Activated naive CD4-positive, alpha-beta T cell treated with Interleukin-2 at 50 U/mL for 16 hours (primary cell): ENCODE measurements at regions not wholly inside any gene's neighbourhood (a gene's known extent, or its start where the extent isn't known, plus 50 kb on each side); places are given as distances from the start of the nearest gene placed in this dataset.

ENCODE experiments used
- DNase-seq: peaks from one replicate; pipeline ENCODE4 v3.0.0-alpha.2; 2020

- no peak for DNase-seq
Observed at GRCh38 chr15:69940441-69941300, 157.0 kb downstream of the TLE3 start.

DNA sequence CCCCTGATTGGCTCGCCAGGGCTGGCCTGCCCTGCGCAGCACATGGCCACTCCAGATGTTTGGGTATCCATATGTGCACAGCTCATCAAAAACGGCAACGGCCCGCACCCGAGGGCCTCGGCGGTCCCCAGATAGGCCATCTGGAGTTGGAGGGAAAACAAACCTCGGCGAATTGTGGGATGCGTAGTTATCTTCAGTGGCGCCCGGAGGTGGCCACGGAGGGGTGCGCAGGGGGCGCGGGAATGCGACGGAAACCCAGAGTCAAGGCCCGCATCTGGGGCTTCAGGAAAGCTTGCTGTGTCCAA is 156.5 kb downstream of the TLE3 start:
- no peak for DNase-seq

GRCh38 chr15:69941706-69942495 is 155.8 kb downstream of the TLE3 start:
- DNase-seq = no peak

DNA sequence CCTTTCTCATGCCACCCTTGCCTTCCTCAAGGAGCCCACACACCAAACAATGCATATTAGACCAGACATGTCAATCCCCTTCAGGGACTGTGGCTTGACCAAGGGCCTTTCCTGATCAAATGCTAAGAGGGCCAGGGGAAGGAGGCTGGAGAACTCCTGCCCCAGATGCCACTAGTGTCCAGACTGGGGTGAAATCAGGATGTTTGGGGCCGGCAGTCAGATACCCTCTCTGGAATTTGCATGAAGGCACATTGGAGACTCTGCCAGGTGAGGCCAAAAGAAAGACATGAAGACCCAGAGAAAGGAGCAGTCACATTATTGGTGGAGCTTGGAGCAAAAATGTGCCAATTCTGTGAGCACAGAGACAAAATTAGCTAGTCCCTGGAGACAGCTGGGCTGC is 154.1 kb downstream of the TLE3 start:
- no peak for DNase-seq

GRCh38 chr15:69945729-69946128 is 152.0 kb downstream of the TLE3 start:
- DNase-seq = no peak

DNA sequence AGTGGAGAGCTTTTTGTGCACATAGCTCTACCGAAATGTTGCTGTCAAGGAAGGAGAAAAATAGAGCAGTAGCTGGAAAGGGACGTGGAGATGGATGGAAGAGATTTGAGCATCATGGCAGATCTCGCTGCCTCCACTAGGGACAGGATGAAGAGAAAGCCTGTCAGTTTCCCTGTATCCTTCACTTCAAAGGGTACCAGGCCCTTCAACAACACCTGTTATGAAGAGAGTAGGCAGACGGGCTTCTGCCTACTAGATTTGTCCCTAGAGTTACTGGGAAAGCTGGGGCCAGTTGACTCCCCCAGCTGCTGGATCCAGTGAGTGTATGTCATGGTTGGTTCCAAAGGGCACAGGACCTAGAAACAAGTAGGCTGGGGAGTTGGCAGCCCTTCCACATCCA is 150.8 kb downstream of the TLE3 start:
- no peak for DNase-seq

DNA sequence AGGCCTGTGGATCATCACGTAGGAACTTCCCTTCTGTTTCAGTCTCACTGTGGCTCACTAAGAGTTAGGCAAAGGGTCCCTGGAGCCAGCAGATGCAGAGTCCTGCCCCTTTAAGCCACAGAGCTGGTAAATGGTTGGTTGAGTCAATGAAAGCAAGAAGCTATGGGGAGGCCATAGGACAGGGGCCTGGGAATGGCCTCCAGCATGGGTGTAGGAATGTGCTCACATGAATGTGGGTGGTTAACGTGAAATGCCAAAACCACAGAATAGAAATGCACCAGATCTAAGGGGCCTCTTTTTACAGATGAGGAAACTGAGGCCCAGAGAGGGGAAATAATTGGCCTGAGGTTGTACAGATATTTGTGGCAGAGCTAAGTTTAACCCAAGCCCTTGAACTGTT is 150.3 kb downstream of the TLE3 start:
- no peak for DNase-seq

DNA sequence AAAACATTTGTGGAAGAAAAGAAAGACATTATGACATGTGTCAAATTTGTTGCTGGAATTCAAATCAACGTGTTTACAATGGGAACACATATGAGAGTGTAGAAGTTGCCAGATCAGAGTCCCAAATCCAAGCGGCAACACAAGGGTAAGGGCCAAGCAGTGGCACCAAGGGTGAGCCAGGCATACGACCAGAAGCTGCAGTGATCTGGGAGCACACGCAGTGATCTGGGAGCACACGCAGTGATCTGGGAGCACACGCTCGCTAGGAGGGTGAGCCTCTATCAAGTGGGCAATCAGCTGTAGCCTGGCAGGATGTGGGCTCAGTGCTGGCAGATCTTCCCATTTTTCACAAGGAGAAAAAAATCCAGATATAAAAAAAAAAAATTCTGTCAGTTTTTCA is 148.2 kb downstream of the TLE3 start:
- DNase-seq = no peak

DNA sequence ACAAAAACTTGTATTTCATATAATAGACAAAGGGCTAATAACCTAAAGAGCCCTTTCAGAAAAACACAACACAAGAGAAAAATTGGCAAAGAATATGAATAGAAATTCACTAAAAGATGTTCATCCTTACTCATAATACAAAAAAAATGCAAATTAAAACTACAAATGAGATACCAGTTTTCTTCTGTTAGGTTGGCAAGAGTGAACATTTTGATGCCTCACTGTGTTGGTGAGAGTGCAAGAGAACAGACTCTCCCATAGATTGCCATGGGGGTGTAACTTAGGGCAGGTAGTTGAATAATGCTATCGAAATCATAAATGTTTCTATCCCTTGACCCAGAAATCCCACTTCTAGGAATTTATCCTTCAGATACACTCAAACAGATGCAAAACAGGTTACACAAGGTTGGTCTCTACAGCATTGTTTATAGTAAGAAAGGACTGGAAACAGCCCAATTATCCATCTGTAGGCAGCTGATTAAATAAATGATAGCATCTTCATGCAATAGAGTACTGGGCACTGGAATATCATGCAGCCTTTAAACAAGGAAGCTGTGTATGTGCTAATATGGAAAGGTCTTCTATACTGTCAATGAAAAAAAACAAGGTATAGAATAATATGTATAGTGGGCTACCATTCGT is 146.3 kb downstream of the TLE3 start:
- DNase-seq = no peak

DNA sequence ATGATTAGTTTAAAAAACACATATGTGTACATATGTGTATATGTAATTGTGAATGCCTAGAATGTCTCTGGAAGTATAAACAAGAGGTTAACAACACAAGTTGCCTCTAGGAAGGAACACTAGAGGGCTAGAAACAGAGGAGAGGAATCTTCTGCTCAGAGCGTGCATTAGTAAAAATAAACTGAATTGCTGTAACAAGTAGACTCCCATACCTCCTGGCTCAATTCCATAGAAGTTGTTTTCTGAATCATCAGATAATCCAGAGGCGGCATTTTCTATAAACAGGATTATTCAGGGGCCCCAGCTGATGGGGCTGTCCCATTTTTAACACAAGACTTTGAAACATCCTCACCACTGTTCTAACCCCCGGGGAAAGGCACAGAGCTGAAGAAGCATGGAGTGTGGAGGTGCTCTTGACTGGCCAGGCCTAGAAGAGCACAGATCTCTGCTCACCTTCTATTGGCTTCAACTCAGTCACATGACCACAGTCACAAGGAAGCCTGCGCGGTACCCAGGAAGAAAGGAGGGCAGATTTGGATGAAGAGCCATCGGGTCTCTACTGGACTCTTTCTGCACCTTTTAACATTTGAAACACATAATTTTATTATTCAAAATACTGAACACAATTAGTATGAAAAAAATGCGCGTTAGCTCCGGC is 145.7 kb downstream of the TLE3 start:
- no peak for DNase-seq

DNA sequence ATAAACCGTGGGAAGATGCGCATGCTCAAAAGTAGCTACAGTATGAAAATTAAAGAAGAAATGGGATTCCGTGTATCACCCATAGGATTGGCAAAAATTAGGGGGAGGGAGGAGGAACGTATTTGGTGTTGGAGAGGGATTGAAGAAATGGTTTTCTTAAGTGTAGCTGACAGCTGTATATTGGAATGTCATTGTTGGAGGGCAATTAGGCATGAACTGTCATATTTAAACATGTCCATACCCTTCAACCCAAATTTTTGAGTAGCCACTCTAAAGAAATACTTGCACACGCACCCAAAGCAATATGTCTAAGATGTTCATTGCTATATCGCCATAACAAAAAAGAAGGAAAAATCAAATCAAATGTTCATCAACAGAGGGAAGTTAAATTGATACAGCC is 144.7 kb downstream of the TLE3 start:
- DNase-seq = no peak

GRCh38 chr15:69953816-69954215 is 143.9 kb downstream of the TLE3 start:
- no peak for DNase-seq

DNA sequence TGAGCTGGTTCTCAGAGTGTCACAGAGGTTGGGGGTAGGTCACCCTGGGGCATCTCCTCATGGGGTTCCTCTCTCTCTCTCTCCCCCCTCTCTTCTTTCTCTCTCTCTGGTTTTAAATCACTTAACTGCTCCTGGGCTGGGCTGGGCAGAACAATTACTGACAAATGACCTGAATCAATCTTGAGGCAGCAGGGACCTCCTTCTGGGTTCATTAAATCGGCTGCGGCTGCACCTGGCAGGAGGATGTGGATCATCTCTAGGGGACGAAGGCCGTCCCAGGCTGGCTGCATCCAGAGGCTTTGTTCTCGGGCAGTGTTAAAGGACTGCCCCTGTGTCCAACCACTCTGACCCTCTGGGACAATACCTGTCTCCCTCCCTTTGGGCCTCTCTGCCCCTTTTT is 143.1 kb downstream of the TLE3 start:
- no peak for DNase-seq

DNA sequence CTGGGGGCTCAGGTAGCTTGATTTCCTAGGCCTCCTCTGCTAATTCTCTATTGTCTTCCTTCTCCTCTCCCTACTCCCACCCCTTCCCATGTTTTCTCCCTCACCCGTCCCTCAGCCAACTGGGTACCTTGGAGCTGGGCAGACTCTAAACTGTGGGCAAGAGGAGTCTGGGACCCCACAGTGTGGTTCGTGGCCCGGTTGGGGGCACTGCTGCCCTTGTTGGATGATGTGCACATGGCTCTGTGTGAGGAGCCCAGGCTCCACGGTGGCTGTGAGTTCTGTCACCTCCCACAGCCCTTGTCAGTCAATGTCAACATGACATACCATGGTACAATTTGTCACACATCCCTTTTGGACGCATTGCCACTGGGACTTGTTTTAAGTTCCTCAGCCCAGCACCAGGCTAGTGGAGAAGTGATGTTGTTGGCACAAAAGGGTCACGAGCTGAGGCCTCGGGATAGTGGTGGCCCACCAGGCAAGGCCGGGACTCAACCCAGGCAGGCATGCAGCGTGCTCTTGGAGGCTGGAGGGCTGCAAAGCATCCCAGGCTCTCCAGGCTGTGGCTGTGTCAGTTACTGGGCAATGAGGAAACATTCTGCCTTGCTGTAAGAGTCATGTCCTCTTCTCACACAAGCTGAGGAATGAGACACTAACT is 142.3 kb downstream of the TLE3 start:
- no peak for DNase-seq

DNA sequence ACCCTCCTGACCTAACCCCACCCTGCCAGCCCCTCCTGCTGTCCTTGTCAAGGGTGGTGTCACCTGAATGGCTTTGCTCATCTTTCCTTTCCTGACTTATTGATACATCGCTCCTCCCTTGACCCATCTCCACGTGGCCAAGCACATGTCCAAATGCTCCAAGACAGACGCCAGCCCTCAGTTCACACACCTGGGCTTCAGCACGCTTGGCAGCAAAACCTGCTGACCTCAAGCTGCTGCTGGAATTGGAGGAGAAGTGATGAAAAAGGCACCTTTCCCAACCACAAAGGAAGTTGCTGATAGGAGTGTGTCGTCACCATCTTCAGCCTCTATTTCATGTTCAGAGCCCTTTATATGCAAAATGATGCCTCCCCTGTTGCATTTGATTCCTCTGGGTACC is 141.3 kb downstream of the TLE3 start:
- no peak for DNase-seq

- DNase-seq = no peak
Observed at GRCh38 chr15:69957175-69957574, 140.5 kb downstream of the TLE3 start.

GRCh38 chr15:69958496-69959084 is 139.1 kb downstream of the TLE3 start:
- no peak for DNase-seq

DNA sequence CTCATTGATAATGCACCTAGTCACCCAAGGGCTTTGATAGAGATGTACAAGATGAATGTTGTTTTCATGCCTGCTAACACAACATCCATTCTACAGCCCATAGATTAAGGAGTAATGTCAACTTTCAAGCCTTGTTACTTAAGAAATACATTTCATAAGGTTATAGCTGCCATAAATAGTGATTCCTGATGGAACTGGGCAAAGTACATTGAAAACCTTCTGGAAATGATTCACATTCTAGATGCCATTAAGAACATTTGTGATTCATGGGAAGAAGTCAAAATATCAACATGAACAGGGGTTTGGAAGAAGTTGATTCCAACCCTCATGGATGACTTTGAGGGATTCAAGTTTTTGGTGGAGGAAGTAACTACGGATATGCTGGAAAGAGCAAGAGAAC is 135.2 kb downstream of the TLE3 start:
- DNase-seq = no peak

- no peak for DNase-seq
Observed at GRCh38 chr15:69963385-69963784, 134.3 kb downstream of the TLE3 start.

- DNase-seq = no peak
Observed at GRCh38 chr15:69971771-69972170, 125.9 kb downstream of the TLE3 start.

- no peak for DNase-seq
Observed at GRCh38 chr15:69972436-69972835, 125.3 kb downstream of the TLE3 start.

DNA sequence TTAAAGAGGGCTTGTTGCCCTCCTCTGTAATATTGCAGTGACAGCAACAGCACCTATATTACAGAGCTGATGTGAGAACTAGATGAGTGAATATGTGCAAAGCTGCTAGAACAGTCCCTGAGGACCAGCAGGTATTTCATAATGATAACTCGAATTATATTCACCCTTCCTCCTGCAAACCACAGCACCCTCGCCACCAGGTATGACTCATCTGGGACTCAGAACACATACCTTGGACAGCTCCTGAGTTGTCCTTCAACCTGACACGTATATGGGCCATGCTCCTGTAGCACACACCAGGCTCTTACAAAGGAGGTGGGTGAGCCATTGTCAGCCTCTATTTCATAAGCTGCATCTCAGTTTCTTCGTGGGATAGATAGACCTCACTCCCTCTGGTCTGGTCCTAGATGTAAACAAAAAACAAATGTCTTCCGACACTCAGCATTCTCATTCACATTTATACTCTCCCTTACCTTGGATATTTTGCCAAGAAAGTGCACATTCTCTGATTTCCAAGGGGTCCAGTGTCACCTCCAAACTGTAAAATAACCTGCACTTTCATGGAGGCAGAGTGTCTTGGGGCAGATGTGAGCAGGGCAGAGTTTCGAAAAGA is 124.5 kb downstream of the TLE3 start:
- DNase-seq = peak; percentile 17
